ENCODE measurements at regions not wholly inside any gene's neighbourhood (a gene's known extent, or its start where the extent isn't known, plus 50 kb on each side); places are given as distances from the start of the nearest gene placed in this dataset.
"Not testable (repeated sequence)": the region's sequence is repeated elsewhere in the genome, so short reads cannot be mapped to it uniquely, and the experiment has no call there.

- Mint-ChIP-seq H3K4me1 (peaks cover 15% of the 10 kb centered on the region), H3K27me3 (no peaks in the 10 kb centered on the region), H3K4me3 (no peak overlapping the region), H3K36me3 (ENCODE audit: low read depth) (no peaks in the 10 kb centered on the region), H3K9me3 (peaks cover 3% of the 10 kb centered on the region), H3K27ac (no peak overlapping the region)
- CTCF ChIA-PET, result interaction anchor here (0.6 to 1.2 kb wide), 2 partner anchors 13 to 1902 kb away, joined by 3 read pairs; no protein-coding TSS in a partner anchor
- POLR2A ChIA-PET, result no interaction called here
- no peak for DNase-seq
Measured at GRCh38 chr6:141467041-141467440, 665.7 kb upstream of the GJE1 start.

GRCh38 chr6:141464896-141465295 is 667.8 kb upstream of the GJE1 start:
- Mint-ChIP-seq H3K36me3 (ENCODE audit: low read depth) (no peaks in the 10 kb centered on the region), H3K9me3 (no peaks in the 10 kb centered on the region), H3K27ac (no peak overlapping the region), H3K4me1 (peaks cover 9% of the 10 kb centered on the region), H3K27me3 (no peaks in the 10 kb centered on the region), H3K4me3 (no peak overlapping the region)
- ChIA-PET CTCF (no interaction called here), POLR2A (no interaction called here)
- no peak for DNase-seq

- Mint-ChIP-seq H3K36me3 (ENCODE audit: low read depth) (no peaks in the 10 kb centered on the region), H3K27ac (no peak overlapping the region), H3K27me3 (no peaks in the 10 kb centered on the region), H3K9me3 (no peaks in the 10 kb centered on the region), H3K4me3 (no peak overlapping the region), H3K4me1 (peaks cover 9% of the 10 kb centered on the region)
- ChIA-PET POLR2A (no interaction called here), CTCF (no interaction called here)
- no peak for DNase-seq
Measured at GRCh38 chr6:141464490-141464889, 668.2 kb upstream of the GJE1 start.

- Mint-ChIP-seq H3K27me3 (no peaks in the 10 kb centered on the region), H3K27ac (no peak overlapping the region), H3K9me3 (no peaks in the 10 kb centered on the region), H3K4me1 (peaks cover 9% of the 10 kb centered on the region), H3K36me3 (ENCODE audit: low read depth) (no peaks in the 10 kb centered on the region), H3K4me3 (no peak overlapping the region)
- ChIA-PET POLR2A (no interaction called here), CTCF (interaction anchor here (1.0 kb wide), 1 partner anchor 10 kb away, joined by 3 read pairs; no protein-coding TSS in a partner anchor)
- no peak for DNase-seq
Measured at GRCh38 chr6:141463237-141463977, 669.3 kb upstream of the GJE1 start.

- Mint-ChIP-seq H3K4me1 (peaks cover 9% of the 10 kb centered on the region), H3K9me3 (no peaks in the 10 kb centered on the region), H3K36me3 (ENCODE audit: low read depth) (no peaks in the 10 kb centered on the region), H3K27me3 (no peaks in the 10 kb centered on the region), H3K27ac (no peak overlapping the region), H3K4me3 (no peak overlapping the region)
- CTCF ChIA-PET, result no interaction called here
- no peak for DNase-seq
- POLR2A ChIA-PET, result no interaction called here
Measured at GRCh38 chr6:141460743-141461484, 671.8 kb upstream of the GJE1 start.

- H3K9me3 Mint-ChIP-seq; H3K27ac Mint-ChIP-seq; DNase-seq; H3K36me3 Mint-ChIP-seq (ENCODE audit: low read depth); H3K27me3 Mint-ChIP-seq; CTCF ChIA-PET; H3K4me1 Mint-ChIP-seq; H3K4me3 Mint-ChIP-seq; POLR2A ChIA-PET: not testable (repeated sequence)
Measured at GRCh38 chr6:141460245-141460644, 672.5 kb upstream of the GJE1 start.

- H3K4me1 Mint-ChIP-seq; H3K4me3 Mint-ChIP-seq; H3K9me3 Mint-ChIP-seq; POLR2A ChIA-PET; CTCF ChIA-PET; DNase-seq; H3K36me3 Mint-ChIP-seq (ENCODE audit: low read depth); H3K27me3 Mint-ChIP-seq; H3K27ac Mint-ChIP-seq: not testable (repeated sequence)
Measured at GRCh38 chr6:141457984-141458383, 674.7 kb upstream of the GJE1 start.

GRCh38 chr6:141452354-141452686 is 680.4 kb upstream of the GJE1 start:
- no peaks in the 10 kb centered on the region for H3K27me3 Mint-ChIP-seq
- no peak for DNase-seq
- H3K4me3 Mint-ChIP-seq, result no peak overlapping the region
- H3K9me3 Mint-ChIP-seq, result no peaks in the 10 kb centered on the region
- POLR2A ChIA-PET, result no interaction called here
- no peaks in the 10 kb centered on the region for H3K36me3 Mint-ChIP-seq (ENCODE audit: low read depth)
- CTCF ChIA-PET, result no interaction called here
- H3K27ac Mint-ChIP-seq, result no peak overlapping the region
- no peaks in the 10 kb centered on the region for H3K4me1 Mint-ChIP-seq

GRCh38 chr6:141451511-141452353 is 681.0 kb upstream of the GJE1 start:
- Mint-ChIP-seq H3K27ac (no peak overlapping the region), H3K36me3 (ENCODE audit: low read depth) (no peaks in the 10 kb centered on the region), H3K4me1 (no peaks in the 10 kb centered on the region), H3K27me3 (no peaks in the 10 kb centered on the region), H3K4me3 (no peak overlapping the region), H3K9me3 (no peaks in the 10 kb centered on the region)
- CTCF ChIA-PET, result no interaction called here
- POLR2A ChIA-PET, result no interaction called here
- DNase-seq, result no peak

GRCh38 chr6:141451181-141451510 is 681.6 kb upstream of the GJE1 start:
- DNase-seq, result no peak
- no peak overlapping the region for H3K27ac Mint-ChIP-seq
- no peaks in the 10 kb centered on the region for H3K9me3 Mint-ChIP-seq
- no peak overlapping the region for H3K4me3 Mint-ChIP-seq
- H3K4me1 Mint-ChIP-seq, result no peaks in the 10 kb centered on the region
- CTCF ChIA-PET, result no interaction called here
- POLR2A ChIA-PET, result no interaction called here
- H3K27me3 Mint-ChIP-seq, result peaks cover 1% of the 10 kb centered on the region
- no peaks in the 10 kb centered on the region for H3K36me3 Mint-ChIP-seq (ENCODE audit: low read depth)

- CTCF ChIA-PET, result no interaction called here
Measured at GRCh38 chr6:141445928-141446628, 686.6 kb upstream of the GJE1 start.

GRCh38 chr6:141443668-141444289 is 688.9 kb upstream of the GJE1 start:
- H3K27ac Mint-ChIP-seq, result no peak overlapping the region
- H3K9me3 Mint-ChIP-seq, result no peaks in the 10 kb centered on the region
- H3K4me1 Mint-ChIP-seq, result no peaks in the 10 kb centered on the region
- H3K4me3 Mint-ChIP-seq, result no peak overlapping the region
- POLR2A ChIA-PET, result no interaction called here
- CTCF ChIA-PET, result no interaction called here
- no peak for DNase-seq
- no peaks in the 10 kb centered on the region for H3K36me3 Mint-ChIP-seq (ENCODE audit: low read depth)
- peaks cover 5% of the 10 kb centered on the region for H3K27me3 Mint-ChIP-seq

More at GRCh38 chr6:141445928-141446628, 686.6 kb upstream of the GJE1 start:
- Mint-ChIP-seq H3K36me3 (ENCODE audit: low read depth) (no peaks in the 10 kb centered on the region), H3K4me1 (no peaks in the 10 kb centered on the region), H3K27me3 (peaks cover 5% of the 10 kb centered on the region), H3K27ac (no peak overlapping the region), H3K4me3 (no peak overlapping the region), H3K9me3 (no peaks in the 10 kb centered on the region)
- DNase-seq, result no peak
- POLR2A ChIA-PET, result no interaction called here

- Mint-ChIP-seq H3K27ac (no peak overlapping the region), H3K36me3 (ENCODE audit: low read depth) (no peaks in the 10 kb centered on the region), H3K4me1 (no peaks in the 10 kb centered on the region), H3K27me3 (peaks cover 5% of the 10 kb centered on the region), H3K4me3 (no peak overlapping the region), H3K9me3 (no peaks in the 10 kb centered on the region)
- ChIA-PET POLR2A (no interaction called here), CTCF (no interaction called here)
- DNase-seq, result no peak
Measured at GRCh38 chr6:141443032-141443431, 689.7 kb upstream of the GJE1 start.

Measured in activated CD4-positive, alpha-beta T cell treated with anti-CD3 and anti-CD28 coated beads, Interleukin-2, amount 10 ng/mL, durations not matched to agents 7 days and 5 days (primary cell).